KMS-11 (cell line): ENCODE measurements at regions not wholly inside any gene's neighbourhood (a gene's known extent, or its start where the extent isn't known, plus 50 kb on each side); places are given as distances from the start of the nearest gene placed in this dataset.

ENCODE experiments used
- H2AFZ ChIP-seq: fragments of 200-600 bp; sonication (generic); 2 replicates; pipeline ENCODE4 v1.6.1; 2016; ENCODE audit warnings: antibody characterized with exemption, mixed run types, low read depth
- H3K27ac ChIP-seq: fragments of 200-600 bp; sonication (generic); 2 replicates; pipeline ENCODE4 v1.6.1; 2016; ENCODE audit warnings: mild to moderate bottlenecking, mixed run types
- H3K27me3 ChIP-seq: fragments of 200-600 bp; sonication (generic); 2 replicates; pipeline ENCODE4 v1.6.1; 2017; ENCODE audit warnings: mild to moderate bottlenecking, low read depth, mixed run types, moderate library complexity; ENCODE audit not compliant: insufficient read depth
- H3K36me3 ChIP-seq: fragments of 200-600 bp; sonication (generic); 2 replicates; pipeline ENCODE4 v1.6.1; 2017; ENCODE audit warnings: mild to moderate bottlenecking, mixed run types; ENCODE audit not compliant: insufficient read depth
- H3K4me1 ChIP-seq: fragments of 200-600 bp; sonication (generic); 2 replicates; pipeline ENCODE4 v1.6.1; 2016; ENCODE audit warnings: mild to moderate bottlenecking, low read depth, mixed run types; ENCODE audit not compliant: poor library complexity, severe bottlenecking
- H3K4me2 ChIP-seq: fragments of 200-600 bp; sonication (generic); 2 replicates; pipeline ENCODE4 v1.7.0; 2016; ENCODE audit warnings: mild to moderate bottlenecking, mixed run types
- H3K4me3 ChIP-seq: fragments of 200-600 bp; sonication (generic); IDR thresholded peaks from 2 replicates; pipeline ENCODE4 v1.6.1; 2017; ENCODE audit warnings: low read depth, low read length, mixed read lengths; ENCODE audit not compliant: insufficient read depth
- H3K79me2 ChIP-seq: fragments of 200-600 bp; sonication (generic); 2 replicates; pipeline ENCODE4 v1.6.1; 2016; ENCODE audit warnings: low read depth, mixed run types; ENCODE audit not compliant: insufficient read depth
- H3K9ac ChIP-seq: fragments of 200-600 bp; sonication (generic); 2 replicates; pipeline ENCODE4 v1.6.1; 2016; ENCODE audit warnings: mild to moderate bottlenecking, mixed run types
- H4K20me1 ChIP-seq: fragments of 200-600 bp; sonication (generic); 2 replicates; pipeline ENCODE4 v1.6.1; 2016; ENCODE audit warnings: mild to moderate bottlenecking, mixed run types; ENCODE audit not compliant: insufficient read depth
- CTCF ChIP-seq: fragments of 200-600 bp; sonication (generic); conservative IDR thresholded peaks from 2 replicates; pipeline ENCODE4 v1.6.1; 2017; ENCODE audit warnings: low read depth, mild to moderate bottlenecking, antibody characterized with exemption, low read length, moderate library complexity, mixed read lengths

GRCh38 chr7:32283546-32283945, 206.6 kb downstream of the LSM5 start:
- Histone ChIP-seq H3K36me3 (no peaks in the 10 kb centered on the region), H3K27me3 (no peaks in the 10 kb centered on the region), H3K4me1 (no peaks in the 10 kb centered on the region), H3K4me2 (no peak overlapping the region), H4K20me1 (no peaks in the 10 kb centered on the region), H3K9ac (no peak overlapping the region), H2AFZ (no peak overlapping the region), H3K27ac (no peak overlapping the region), H3K79me2 (no peaks in the 10 kb centered on the region), H3K4me3 (no peak overlapping the region)
- TF ChIP-seq CTCF = no peak

- H3K9ac ChIP-seq = no peak overlapping the region
- H3K4me1 ChIP-seq = peaks cover 26% of the 10 kb centered on the region
- H4K20me1 ChIP-seq = no peaks in the 10 kb centered on the region
- TF ChIP-seq CTCF = no peak
- no peaks in the 10 kb centered on the region for H3K79me2 ChIP-seq
- no peak overlapping the region for H3K4me3 ChIP-seq
- no peak overlapping the region for H3K27ac ChIP-seq
- H3K27me3 ChIP-seq = no peaks in the 10 kb centered on the region
- no peak overlapping the region for H2AFZ ChIP-seq
- no peaks in the 10 kb centered on the region for H3K36me3 ChIP-seq
- no peak overlapping the region for H3K4me2 ChIP-seq
Observed at GRCh38 chr7:32279500-32279899, 209.3 kb upstream of the PDE1C start.

- Histone ChIP-seq H3K4me2 (peak overlapping the region; percentile 49), H3K27me3 (no peaks in the 10 kb centered on the region), H3K27ac (peak overlapping the region; percentile 20; the same call in 1 of the 2 replicates), H3K4me3 (no peak overlapping the region), H3K79me2 (no peaks in the 10 kb centered on the region), H3K36me3 (no peaks in the 10 kb centered on the region), H2AFZ (no peak overlapping the region), H3K4me1 (peaks cover 28% of the 10 kb centered on the region), H3K9ac (no peak overlapping the region), H4K20me1 (no peaks in the 10 kb centered on the region)
- TF ChIP-seq CTCF = no peak
Observed at GRCh38 chr7:32275216-32276009, 205.2 kb upstream of the PDE1C start.

GRCh38 chr7:32273297-32273696, 203.1 kb upstream of the PDE1C start:
- Histone ChIP-seq H3K27ac (no peak overlapping the region), H2AFZ (no peak overlapping the region), H3K79me2 (no peaks in the 10 kb centered on the region), H3K9ac (no peak overlapping the region), H3K36me3 (no peaks in the 10 kb centered on the region), H3K27me3 (no peaks in the 10 kb centered on the region), H3K4me1 (peaks cover 28% of the 10 kb centered on the region), H3K4me2 (no peak overlapping the region), H3K4me3 (no peak overlapping the region), H4K20me1 (no peaks in the 10 kb centered on the region)
- TF ChIP-seq CTCF = no peak
